C1 segment of cervical spinal cord (tissue), 14 donors: ENCODE measurements at regions not wholly inside any gene's neighbourhood (a gene's known extent, or its start where the extent isn't known, plus 50 kb on each side); places are given as distances from the start of the nearest gene placed in this dataset.
A peak's percentile ranks its signal among the peaks of the same experiment; 100 is the strongest.
"Not testable (repeated sequence)": the region's sequence is repeated elsewhere in the genome, so short reads cannot be mapped to it uniquely, and the experiment has no call there.

Experiments
- DNase-seq, 14 donors: peaks; one replicate each; lab custom pipeline; 2025; lab: John Stamatoyannopoulos, UW

GRCh38 chr13:62906469-62906868, 1490.8 kb upstream of the PCDH20 start:
- DNase-seq: no peak

GRCh38 chr13:62887046-62887445, 1471.4 kb upstream of the PCDH20 start:
- no peak for DNase-seq

GRCh38 chr13:62879071-62879470, 1463.4 kb upstream of the PCDH20 start:
- no peak for DNase-seq

- DNase-seq: no peak
These were observed 1459.5 kb upstream of the PCDH20 start for GRCh38 chr13:62875118-62875640.

- DNase-seq: no peak
These were observed 1434.7 kb upstream of the PCDH20 start for GRCh38 chr13:62850331-62850730.

- no peak for DNase-seq
These were observed 1431.9 kb upstream of the PCDH20 start for GRCh38 chr13:62847520-62847919.

GRCh38 chr13:62846302-62846701, 1430.7 kb upstream of the PCDH20 start:
- DNase-seq: no peak

- no peak for DNase-seq
These were observed 1423.7 kb upstream of the PCDH20 start for GRCh38 chr13:62839338-62839737.

- DNase-seq: no peak
These were observed 1423.3 kb upstream of the PCDH20 start for GRCh38 chr13:62838929-62839328.

- DNase-seq: no peak
These were observed 1422.2 kb upstream of the PCDH20 start for GRCh38 chr13:62837895-62838294.

GRCh38 chr13:62829486-62829885, 1413.8 kb upstream of the PCDH20 start:
- no peak for DNase-seq

- DNase-seq: peak in 1 of 14 donors; percentile 11
These were observed 1384.3 kb upstream of the PCDH20 start for GRCh38 chr13:62799931-62800436.

GRCh38 chr13:62799038-62799535, 1383.4 kb upstream of the PCDH20 start:
- DNase-seq: no peak

- no peak for DNase-seq
These were observed 1378.2 kb upstream of the PCDH20 start for GRCh38 chr13:62793850-62794249.

GRCh38 chr13:62781866-62782265, 1366.2 kb upstream of the PCDH20 start:
- no peak for DNase-seq

GRCh38 chr13:62779161-62779560, 1363.5 kb upstream of the PCDH20 start:
- DNase-seq: no peak

- no peak for DNase-seq
These were observed 1351.8 kb upstream of the PCDH20 start for GRCh38 chr13:62767473-62767872.

GRCh38 chr13:62760724-62761123, 1345.1 kb upstream of the PCDH20 start:
- no peak for DNase-seq

- no peak for DNase-seq
These were observed 1332.0 kb upstream of the PCDH20 start for GRCh38 chr13:62747629-62748028.

- DNase-seq: no peak
These were observed 1331.5 kb upstream of the PCDH20 start for GRCh38 chr13:62747152-62747551.

GRCh38 chr13:62729746-62730145, 1314.1 kb upstream of the PCDH20 start:
- DNase-seq: not testable (repeated sequence)

GRCh38 chr13:62721893-62722292, 1306.2 kb upstream of the PCDH20 start:
- DNase-seq: no peak

- DNase-seq: not testable (repeated sequence)
These were observed 1296.3 kb upstream of the PCDH20 start for GRCh38 chr13:62711948-62712347.

GRCh38 chr13:62710787-62711186, 1295.1 kb upstream of the PCDH20 start:
- no peak for DNase-seq
